Subcutaneous abdominal adipose tissue (tissue), 5 donors: ENCODE measurements at regions not wholly inside any gene's neighbourhood (a gene's known extent, or its start where the extent isn't known, plus 50 kb on each side); places are given as distances from the start of the nearest gene placed in this dataset.
"Not testable (repeated sequence)": the region's sequence is repeated elsewhere in the genome, so short reads cannot be mapped to it uniquely, and the experiment has no call there.

ENCODE experiments used
- H3K27ac ChIP-seq: one replicate; pipeline ENCODE4 v1.7.0; 2013; ENCODE audit warnings: low read depth, mild to moderate bottlenecking, inconsistent platforms, low read length, moderate library complexity
- H3K27me3 ChIP-seq, 5 donors: one replicate each; pipeline ENCODE4 v1.7.0; 2013; ENCODE audit warnings: low read length in 5 of 5, inconsistent platforms in 1 of 5; ENCODE audit not compliant: control insufficient read depth in 5 of 5, insufficient read depth in 4 of 5
- H3K36me3 ChIP-seq, 5 donors: one replicate each; pipeline ENCODE4 v1.7.0; 2013; ENCODE audit warnings: low read length in 5 of 5; ENCODE audit not compliant: control insufficient read depth in 5 of 5, insufficient read depth in 5 of 5
- H3K4me1 ChIP-seq, 5 donors: one replicate each; pipeline ENCODE4 v1.7.0; 2013; ENCODE audit warnings: low read length in 5 of 5, mild to moderate bottlenecking in 3 of 5, moderate library complexity in 1 of 5; ENCODE audit not compliant: control insufficient read depth in 5 of 5, insufficient read depth in 5 of 5
- H3K4me3 ChIP-seq, 5 donors: one replicate each; pipeline ENCODE4 v1.7.0; 2013; ENCODE audit warnings: low read length in 5 of 5, low read depth in 1 of 5
- H3K9ac ChIP-seq, 5 donors: one replicate each; pipeline ENCODE4 v1.7.0; 2013; ENCODE audit warnings: low read length in 5 of 5, mild to moderate bottlenecking in 4 of 5, moderate library complexity in 3 of 5
- H3K9me3 ChIP-seq, 5 donors: one replicate each; pipeline ENCODE4 v1.7.0; 2013; ENCODE audit warnings: low read length in 5 of 5; ENCODE audit not compliant: control insufficient read depth in 5 of 5
- donor health status: healthy.
- donor health status: healthy.
- donor health status: healthy.
- donor health status: healthy.
- donor health status: healthy.

DNA sequence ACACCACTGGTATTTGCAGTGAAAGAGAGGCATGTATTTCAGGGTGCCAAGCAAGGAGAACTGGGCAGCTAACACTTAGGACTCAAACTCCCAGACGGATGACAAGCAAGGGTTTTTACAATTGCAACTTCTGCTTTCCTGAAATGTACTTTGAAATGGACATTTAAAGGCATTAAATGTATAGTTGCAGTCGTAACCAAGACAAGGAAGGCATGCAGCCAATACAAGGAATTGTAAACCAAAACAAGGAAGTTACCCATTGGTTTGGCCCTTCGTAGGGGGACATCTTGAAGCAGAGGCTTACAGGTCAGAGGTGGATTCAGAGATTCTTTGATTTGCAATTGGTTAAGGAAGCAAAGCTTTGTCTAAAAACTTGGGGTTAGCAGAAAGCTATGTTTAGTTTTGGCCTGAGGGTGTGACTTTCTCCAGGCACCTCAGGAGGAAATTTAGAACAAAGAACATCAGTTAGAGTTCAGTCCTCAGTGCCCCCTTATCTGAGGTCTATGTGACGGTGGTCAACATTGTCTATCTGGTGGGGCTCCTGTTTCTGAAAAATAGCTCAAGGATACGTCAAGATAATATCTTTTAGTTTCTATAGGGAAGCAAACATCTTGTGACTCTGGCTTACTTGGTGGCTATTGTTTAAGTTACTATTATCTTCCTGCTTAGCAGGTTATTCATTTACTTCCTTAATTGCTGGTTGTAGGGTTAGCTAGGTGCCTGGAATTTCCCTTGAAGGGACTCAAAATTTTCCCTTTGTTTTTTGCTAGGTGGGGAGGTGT, 266.0 kb downstream of the CD83 start:
- Histone ChIP-seq H3K4me1 (peaks cover 0 to 8% (median 0%) of the 10 kb centered on the region in 5 donors), H3K27ac (no peak overlapping the region), H3K36me3 (no peaks in the 10 kb centered on the region), H3K27me3 (no peaks in the 10 kb centered on the region), H3K4me3 (no peak overlapping the region), H3K9me3 (no peaks in the 10 kb centered on the region), H3K9ac (no peak overlapping the region)

DNA sequence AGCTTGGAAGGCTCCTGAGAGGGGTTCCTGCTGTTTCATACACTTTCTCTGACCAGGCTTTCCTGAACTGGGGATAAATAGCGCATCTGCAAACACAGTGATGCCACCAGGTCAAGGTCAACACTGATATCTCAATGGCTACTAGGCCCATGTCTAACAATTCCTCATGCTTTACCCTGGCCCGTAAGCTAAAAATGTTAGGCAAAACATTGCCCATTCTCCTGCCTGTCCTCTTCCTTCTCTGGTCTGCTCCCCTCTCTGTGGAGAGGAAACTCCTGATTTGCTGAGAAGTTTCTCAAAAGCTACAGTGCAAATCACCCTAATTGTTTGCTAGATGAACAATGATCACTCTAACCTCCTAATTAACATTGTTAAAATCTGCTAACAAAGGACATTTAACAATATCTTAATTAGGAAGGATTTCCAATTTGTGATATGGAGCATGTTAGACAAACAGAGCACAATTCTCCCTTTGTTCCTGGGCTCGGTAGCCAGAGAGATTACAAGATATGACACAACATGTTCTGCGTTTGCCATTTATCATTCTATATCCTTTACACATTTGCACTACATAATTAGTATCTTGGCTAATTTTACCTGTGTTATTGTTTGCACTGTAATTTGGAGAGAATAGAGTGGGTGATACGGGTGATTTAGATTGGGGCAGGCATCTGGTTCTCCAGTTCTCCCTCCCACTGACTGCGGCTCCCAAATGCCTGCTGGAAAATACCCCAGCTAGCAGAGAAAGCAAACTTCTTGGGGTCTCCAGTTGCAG, 266.8 kb downstream of the CD83 start:
- Histone ChIP-seq H3K4me1 (peaks cover 0 to 8% (median 0%) of the 10 kb centered on the region in 5 donors), H3K27ac (no peak overlapping the region), H3K9ac (no peak overlapping the region), H3K9me3 (no peaks in the 10 kb centered on the region), H3K4me3 (no peak overlapping the region), H3K36me3 (no peaks in the 10 kb centered on the region), H3K27me3 (no peaks in the 10 kb centered on the region)

DNA sequence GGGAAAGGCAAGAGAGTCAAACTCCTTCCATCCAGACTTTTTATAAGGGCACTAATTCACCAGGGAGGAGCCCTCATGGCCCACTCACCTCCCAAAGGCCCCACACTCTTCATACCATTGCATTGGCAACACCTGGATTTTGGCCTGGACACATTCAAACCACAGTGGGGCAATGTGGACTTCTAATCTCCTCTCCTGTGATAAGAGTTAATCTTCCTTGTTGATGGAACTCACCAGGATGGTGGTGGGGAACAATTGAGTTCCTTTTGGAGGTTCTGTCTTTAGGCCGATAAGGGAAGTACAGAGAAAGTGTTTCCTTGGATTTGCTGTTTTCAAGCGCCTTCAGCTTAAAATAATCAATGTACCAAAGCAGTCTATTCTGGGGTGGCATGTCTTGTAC, 268.7 kb downstream of the CD83 start:
- no peak overlapping the region for H3K9ac ChIP-seq
- no peaks in the 10 kb centered on the region for H3K36me3 ChIP-seq
- no peaks in the 10 kb centered on the region for H3K9me3 ChIP-seq
- H3K27me3 ChIP-seq = no peaks in the 10 kb centered on the region
- no peak overlapping the region for H3K27ac ChIP-seq
- no peak overlapping the region for H3K4me3 ChIP-seq
- H3K4me1 ChIP-seq = peaks cover 0 to 8% (median 0%) of the 10 kb centered on the region in 5 donors

DNA sequence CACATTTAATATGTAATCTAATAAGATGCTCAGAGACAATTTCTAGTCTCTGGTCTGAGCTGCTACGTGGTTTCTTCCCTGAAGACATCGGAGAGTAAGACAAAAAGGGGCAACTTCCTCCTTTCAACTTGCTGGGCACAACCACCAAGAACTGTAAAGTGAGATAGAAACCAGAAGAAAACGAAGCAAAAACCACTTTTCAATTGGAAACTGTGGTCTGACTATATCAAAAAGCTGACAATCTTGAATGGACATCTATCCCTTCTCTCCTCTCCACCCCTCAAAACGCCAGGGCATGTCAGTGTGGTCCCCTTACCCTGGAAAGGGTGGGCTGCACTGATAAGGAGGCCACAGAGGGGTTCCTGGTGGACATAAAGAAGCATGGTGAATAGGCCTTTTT, 269.1 kb downstream of the CD83 start:
- no peak overlapping the region for H3K9ac ChIP-seq
- peaks cover 0 to 7% (median 0%) of the 10 kb centered on the region in 5 donors for H3K4me1 ChIP-seq
- H3K27me3 ChIP-seq = no peaks in the 10 kb centered on the region
- no peak overlapping the region for H3K4me3 ChIP-seq
- H3K9me3 ChIP-seq = no peaks in the 10 kb centered on the region
- no peak overlapping the region for H3K27ac ChIP-seq
- no peaks in the 10 kb centered on the region for H3K36me3 ChIP-seq

DNA sequence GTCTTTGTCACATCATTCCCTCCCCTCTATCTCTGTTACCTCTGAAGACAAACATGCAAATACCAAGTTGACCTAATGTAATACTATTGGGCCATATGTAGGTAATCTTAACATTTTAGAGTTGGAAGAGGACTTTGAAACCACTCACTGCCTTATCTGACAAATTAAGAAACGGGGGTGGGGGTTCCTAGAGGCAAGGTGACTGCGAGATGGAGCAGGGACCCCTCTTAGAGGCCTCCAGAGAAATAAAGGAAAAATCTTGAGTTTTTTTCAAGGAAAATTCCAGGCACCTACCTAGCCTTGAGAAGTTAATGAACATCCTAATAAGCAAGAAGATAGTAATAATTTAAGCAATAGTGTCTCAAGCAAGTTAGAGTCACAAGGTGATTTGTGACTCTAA, 270.8 kb downstream of the CD83 start:
- Histone ChIP-seq H3K27me3 (no peaks in the 10 kb centered on the region), H3K4me1 (peaks cover 0 to 5% (median 0%) of the 10 kb centered on the region in 5 donors), H3K4me3 (no peak overlapping the region), H3K9me3 (no peaks in the 10 kb centered on the region), H3K36me3 (no peaks in the 10 kb centered on the region), H3K27ac (no peak overlapping the region), H3K9ac (no peak overlapping the region)

DNA sequence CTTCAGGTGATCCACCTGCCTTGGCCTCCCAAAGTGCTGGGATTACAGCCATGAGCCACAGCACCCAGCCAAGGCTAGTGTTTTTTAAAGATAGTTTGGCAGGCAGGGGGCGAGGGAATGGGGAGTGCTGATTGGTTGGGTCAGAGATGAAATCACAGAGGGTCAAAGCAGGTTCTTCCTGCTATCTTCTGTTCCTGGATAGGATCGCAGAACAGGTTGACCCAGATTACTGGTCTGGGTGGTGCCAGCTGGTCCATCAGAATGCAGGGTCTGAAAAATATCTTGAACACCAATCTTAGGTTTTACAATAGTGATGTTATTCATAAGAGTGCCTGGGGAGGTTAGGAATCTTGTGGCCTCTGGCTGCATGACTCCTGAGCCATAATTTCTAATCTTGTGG, 272.2 kb downstream of the CD83 start:
- H3K36me3 ChIP-seq, H3K27me3 ChIP-seq, H3K27ac ChIP-seq, H3K9ac ChIP-seq, H3K9me3 ChIP-seq, H3K4me3 ChIP-seq, H3K4me1 ChIP-seq: not testable (repeated sequence)

DNA sequence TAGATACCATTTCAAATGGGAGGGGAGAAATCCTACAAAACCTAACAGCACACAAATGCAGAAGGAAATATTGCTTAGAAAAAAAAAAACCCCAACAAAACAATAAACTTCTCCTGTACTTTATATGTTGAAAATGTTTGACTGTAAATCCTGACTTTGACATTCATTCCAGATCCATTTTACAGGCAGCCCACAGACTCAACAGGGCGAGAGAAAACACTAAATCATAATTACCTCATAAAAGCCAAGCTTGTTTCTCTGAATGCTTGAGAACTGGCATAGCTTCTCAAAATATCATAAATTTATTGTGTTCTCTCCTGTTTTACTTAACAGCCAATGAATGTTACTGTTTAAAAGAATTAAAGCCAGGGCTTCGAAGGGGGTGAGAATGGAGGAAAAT, 273.2 kb downstream of the CD83 start:
- Histone ChIP-seq H3K9me3 (no peaks in the 10 kb centered on the region), H3K9ac (no peak overlapping the region)

DNA sequence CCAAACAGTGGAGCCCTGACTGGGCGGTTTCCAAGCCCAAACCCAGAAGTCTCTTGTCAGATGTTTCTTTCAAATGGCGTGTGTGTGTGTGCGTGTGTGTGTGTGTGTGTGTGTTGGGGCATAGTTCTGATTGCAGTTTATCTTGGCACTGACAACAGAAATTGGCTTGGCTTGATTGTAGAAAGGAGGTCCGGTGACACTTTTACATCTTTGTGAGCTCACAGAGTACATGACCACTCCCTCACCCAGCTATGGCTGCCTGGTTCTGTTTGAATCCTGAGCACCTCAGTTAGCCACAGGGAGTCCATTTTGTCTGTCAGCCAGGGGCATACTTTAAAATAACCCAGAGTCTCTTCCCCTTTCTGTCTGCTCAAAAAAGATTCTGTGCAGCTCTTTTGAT, 276.3 kb downstream of the CD83 start:
- Histone ChIP-seq H3K9ac (no peak overlapping the region), H3K27me3 (no peaks in the 10 kb centered on the region), H3K9me3 (no peaks in the 10 kb centered on the region), H3K36me3 (no peaks in the 10 kb centered on the region), H3K4me3 (no peak overlapping the region), H3K4me1 (peaks cover 0 to 3% (median 0%) of the 10 kb centered on the region in 5 donors), H3K27ac (no peak overlapping the region)

More for the DNA sequence above, 273.2 kb downstream of the CD83 start:
- Histone ChIP-seq H3K4me1 (no peaks in the 10 kb centered on the region), H3K27ac (no peak overlapping the region), H3K36me3 (no peaks in the 10 kb centered on the region), H3K27me3 (no peaks in the 10 kb centered on the region), H3K4me3 (no peak overlapping the region)

DNA sequence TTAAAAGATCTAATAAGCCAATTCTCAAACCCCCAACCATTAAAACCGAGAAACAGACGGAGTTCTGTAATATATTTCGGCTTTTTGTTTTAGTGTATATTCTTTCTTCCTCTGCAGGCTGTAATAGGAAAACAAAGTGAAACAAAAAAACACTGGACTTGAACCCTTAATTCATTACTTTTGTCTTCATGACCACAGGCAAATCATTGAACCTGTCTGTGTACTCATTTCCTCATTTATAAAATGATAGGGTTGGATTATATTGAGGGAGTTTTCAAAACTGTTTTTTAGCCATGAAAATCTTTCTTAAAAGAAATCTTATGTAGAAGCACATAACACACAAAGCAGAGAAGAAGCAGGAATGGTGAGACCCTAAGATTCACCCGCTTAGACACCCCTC, 278.8 kb downstream of the CD83 start:
- H3K27ac ChIP-seq = no peak overlapping the region
- H3K9me3 ChIP-seq = no peaks in the 10 kb centered on the region
- peaks cover 0 to 3% (median 0%) of the 10 kb centered on the region in 5 donors for H3K4me1 ChIP-seq
- no peaks in the 10 kb centered on the region for H3K36me3 ChIP-seq
- no peak overlapping the region for H3K9ac ChIP-seq
- no peaks in the 10 kb centered on the region for H3K27me3 ChIP-seq
- no peak overlapping the region for H3K4me3 ChIP-seq

DNA sequence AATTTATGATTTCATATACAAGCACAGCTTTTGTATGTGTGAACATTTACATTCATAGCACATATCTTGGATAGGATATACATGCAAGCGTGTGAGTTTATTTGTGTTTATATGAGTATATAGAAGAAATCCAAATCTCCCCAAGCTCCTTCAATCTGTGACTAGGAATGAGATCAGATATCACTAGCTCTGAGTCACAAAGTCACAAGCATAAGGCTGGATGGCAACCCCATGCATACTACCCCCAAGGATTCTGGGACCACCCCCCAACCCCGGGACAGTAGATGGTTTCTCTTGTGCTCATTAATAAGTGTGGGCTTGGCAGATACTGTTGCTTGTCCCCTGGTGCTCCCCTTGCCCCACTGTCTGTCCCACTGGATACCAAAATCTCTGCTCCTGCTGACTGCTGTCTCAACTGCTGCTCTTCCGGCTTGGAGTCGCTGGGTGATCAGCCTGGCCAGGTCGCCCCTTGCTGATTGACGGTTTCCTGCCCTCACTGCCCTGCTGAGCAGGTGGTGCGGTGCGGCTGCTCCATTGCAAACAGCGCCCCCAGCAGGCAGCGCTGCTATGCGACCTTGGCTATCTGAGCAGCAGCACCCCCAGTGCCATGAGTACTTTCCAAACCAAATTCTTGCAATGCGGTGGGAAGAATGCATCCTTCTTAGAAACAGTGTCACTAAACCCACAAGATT, 279.4 kb downstream of the CD83 start:
- no peak overlapping the region for H3K9ac ChIP-seq
- H3K4me1 ChIP-seq = peaks cover 0 to 3% (median 0%) of the 10 kb centered on the region in 5 donors
- H3K27me3 ChIP-seq = no peaks in the 10 kb centered on the region
- no peak overlapping the region for H3K4me3 ChIP-seq
- no peaks in the 10 kb centered on the region for H3K9me3 ChIP-seq
- H3K36me3 ChIP-seq = no peaks in the 10 kb centered on the region
- H3K27ac ChIP-seq = no peak overlapping the region
